PFSK-1 (cell line): ENCODE measurements at regions not wholly inside any gene's neighbourhood (a gene's known extent, or its start where the extent isn't known, plus 50 kb on each side); places are given as distances from the start of the nearest gene placed in this dataset.

Experiments used
- FOXP2 ChIP-seq: optimal IDR thresholded peaks from 2 replicates; pipeline ENCODE3; 2011; ENCODE audit warnings: borderline replicate concordance, control low read depth, inconsistent platforms; ENCODE audit not compliant: insufficient read depth; ENCODE audit errors: extremely low read length, extremely low read depth
- POLR2AphosphoS5 ChIP-seq: IDR thresholded peaks from 2 replicates; pipeline ENCODE4 v1.6.1; 2012; ENCODE audit warnings: low read depth, mild to moderate bottlenecking, control low read depth, low read length, moderate library complexity
- SIN3A ChIP-seq: IDR thresholded peaks from 2 replicates; pipeline ENCODE4 v1.6.1; 2012; ENCODE audit warnings: mild to moderate bottlenecking, low read length, moderate library complexity, borderline replicate concordance; ENCODE audit not compliant: insufficient read depth
- TAF1 ChIP-seq: IDR thresholded peaks from 2 replicates; pipeline ENCODE4 v1.6.1; 2012; ENCODE audit warnings: low read length, control low read depth, borderline replicate concordance; ENCODE audit not compliant: insufficient read depth
- TF ChIP-seq, protein P1 (sequence below), 2 experiments: IDR thresholded peaks; 2 replicates each; pipeline versions ENCODE4 v1.6.1 to v1.8.0; 2011 to 2012; ENCODE audit warnings: low read depth in 2 of 2, low read length in 2 of 2, control low read depth in 1 of 2, inconsistent platforms in 1 of 2, mild to moderate bottlenecking in 1 of 2, moderate library complexity in 1 of 2; ENCODE audit not compliant: insufficient read depth in 1 of 2

DNA sequence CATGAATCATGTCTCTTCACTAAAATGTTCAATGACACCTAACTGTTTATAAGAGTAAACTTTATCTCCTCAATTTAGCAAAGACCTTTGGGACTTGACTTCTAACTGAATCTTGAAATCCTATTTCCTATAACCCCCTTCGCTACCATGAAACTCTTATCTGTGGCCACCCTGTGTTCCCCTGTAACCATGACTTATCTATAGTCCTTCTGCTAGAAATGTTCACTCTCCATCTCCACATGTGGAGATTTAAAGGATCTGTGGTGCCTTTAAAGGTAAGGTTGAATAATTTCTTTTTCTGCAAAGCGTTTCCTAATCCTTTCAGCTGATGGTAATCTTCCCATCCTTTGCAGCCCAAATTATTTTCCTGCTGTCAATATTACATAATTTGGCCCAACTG lies 436.3 kb upstream of the RUNX1 start:
- TF ChIP-seq TAF1: no peak
- no peak for TF ChIP-seq SIN3A
- TF ChIP-seq POLR2AphosphoS5: no peak
- TF ChIP-seq, protein P1, sequence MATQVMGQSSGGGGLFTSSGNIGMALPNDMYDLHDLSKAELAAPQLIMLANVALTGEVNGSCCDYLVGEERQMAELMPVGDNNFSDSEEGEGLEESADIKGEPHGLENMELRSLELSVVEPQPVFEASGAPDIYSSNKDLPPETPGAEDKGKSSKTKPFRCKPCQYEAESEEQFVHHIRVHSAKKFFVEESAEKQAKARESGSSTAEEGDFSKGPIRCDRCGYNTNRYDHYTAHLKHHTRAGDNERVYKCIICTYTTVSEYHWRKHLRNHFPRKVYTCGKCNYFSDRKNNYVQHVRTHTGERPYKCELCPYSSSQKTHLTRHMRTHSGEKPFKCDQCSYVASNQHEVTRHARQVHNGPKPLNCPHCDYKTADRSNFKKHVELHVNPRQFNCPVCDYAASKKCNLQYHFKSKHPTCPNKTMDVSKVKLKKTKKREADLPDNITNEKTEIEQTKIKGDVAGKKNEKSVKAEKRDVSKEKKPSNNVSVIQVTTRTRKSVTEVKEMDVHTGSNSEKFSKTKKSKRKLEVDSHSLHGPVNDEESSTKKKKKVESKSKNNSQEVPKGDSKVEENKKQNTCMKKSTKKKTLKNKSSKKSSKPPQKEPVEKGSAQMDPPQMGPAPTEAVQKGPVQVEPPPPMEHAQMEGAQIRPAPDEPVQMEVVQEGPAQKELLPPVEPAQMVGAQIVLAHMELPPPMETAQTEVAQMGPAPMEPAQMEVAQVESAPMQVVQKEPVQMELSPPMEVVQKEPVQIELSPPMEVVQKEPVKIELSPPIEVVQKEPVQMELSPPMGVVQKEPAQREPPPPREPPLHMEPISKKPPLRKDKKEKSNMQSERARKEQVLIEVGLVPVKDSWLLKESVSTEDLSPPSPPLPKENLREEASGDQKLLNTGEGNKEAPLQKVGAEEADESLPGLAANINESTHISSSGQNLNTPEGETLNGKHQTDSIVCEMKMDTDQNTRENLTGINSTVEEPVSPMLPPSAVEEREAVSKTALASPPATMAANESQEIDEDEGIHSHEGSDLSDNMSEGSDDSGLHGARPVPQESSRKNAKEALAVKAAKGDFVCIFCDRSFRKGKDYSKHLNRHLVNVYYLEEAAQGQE (IDR thresholded peaks at IDR 0.05; ENCODE audit: insufficient read depth in 1 of 2, low read depth in 2 of 2, low read length in 2 of 2): no peak
- TF ChIP-seq FOXP2: no peak

DNA sequence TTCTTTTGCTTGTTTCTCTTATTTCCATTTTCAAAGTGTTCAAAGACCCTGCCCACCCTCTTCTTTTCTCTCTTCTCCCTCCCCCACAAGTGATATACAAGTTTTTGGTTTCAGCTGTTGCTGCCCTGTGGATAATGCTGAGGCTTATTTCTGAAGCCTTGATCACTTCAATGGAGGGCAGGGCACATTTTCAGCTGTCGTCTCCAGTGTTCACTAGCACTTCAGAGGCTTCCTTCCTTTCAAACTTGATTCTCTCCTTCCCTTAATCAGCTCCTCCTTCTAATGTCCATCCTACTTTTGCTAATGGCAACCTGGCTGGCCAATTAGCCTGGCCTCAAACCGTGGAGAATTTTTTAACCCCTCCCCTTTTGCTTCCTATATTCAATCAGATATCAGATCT lies 435.7 kb upstream of the RUNX1 start:
- TF ChIP-seq, protein P1 (IDR thresholded peaks at IDR 0.05; ENCODE audit: insufficient read depth in 1 of 2, low read depth in 2 of 2, low read length in 2 of 2): no peak
- no peak for TF ChIP-seq SIN3A
- TF ChIP-seq POLR2AphosphoS5: no peak
- TF ChIP-seq FOXP2: no peak
- TF ChIP-seq TAF1: no peak

- TF ChIP-seq TAF1 (no peak), SIN3A (no peak), POLR2AphosphoS5 (no peak)
Measured at GRCh38 chr21:35484032-35484431, 434.9 kb upstream of the RUNX1 start.

GRCh38 chr21:35482933-35483662 lies 434.0 kb upstream of the RUNX1 start:
- no peak for TF ChIP-seq POLR2AphosphoS5
- TF ChIP-seq TAF1: no peak
- TF ChIP-seq SIN3A: no peak
- TF ChIP-seq FOXP2: no peak
- TF ChIP-seq, protein P1 (IDR thresholded peaks at IDR 0.05; ENCODE audit: insufficient read depth in 1 of 2, low read depth in 2 of 2, low read length in 2 of 2): no peak

- TF ChIP-seq, protein P1 (IDR thresholded peaks at IDR 0.05; ENCODE audit: insufficient read depth in 1 of 2, low read depth in 2 of 2, low read length in 2 of 2): no peak
- no peak for TF ChIP-seq FOXP2
- no peak for TF ChIP-seq TAF1
- TF ChIP-seq POLR2AphosphoS5: no peak
- TF ChIP-seq SIN3A: no peak
Measured at GRCh38 chr21:35482096-35482495, 433.0 kb upstream of the RUNX1 start.
